IMR-90 (cell line): ENCODE measurements at regions not wholly inside any gene's neighbourhood (a gene's known extent, or its start where the extent isn't known, plus 50 kb on each side); places are given as distances from the start of the nearest gene placed in this dataset.

Experiments used
- ATAC-seq: fragments of 200-7000 bp; cut with Tn5 transposase; 2 replicates; pipeline ENCODE4 v1.9.1; 2020; ENCODE audit warnings: low read depth, mild to moderate bottlenecking, moderate library complexity
- BruUV-seq: library from RNA; stranded (reverse); fragments of 400-500 nt; replicated peaks from 2 replicates; lab custom pipeline; 2021; lab: Mats Ljungman, UMichigan
- CTCF ChIA-PET: fragments of 300-600 bp; formaldehyde crosslinking; extraction: SDS; loops from one replicate; lab custom pipeline; 2021; ENCODE audit warnings: antibody characterized with exemption; lab: Yijun Ruan, JAX
- POLR2A ChIA-PET: fragments of 300-600 bp; sonication (Branson Sonifier 250); formaldehyde crosslinking; loops from one replicate; lab custom pipeline; 2022; ENCODE audit warnings: antibody characterized with exemption; ENCODE audit not compliant: unreplicated experiment; lab: Charles Lee
- DNase-seq: peaks from one replicate; pipeline ENCODE4 v3.0.0; 2013
- H2AFZ ChIP-seq: replicated peaks from 2 replicates; pipeline ENCODE3; 2013; ENCODE audit warnings: low read length, mild to moderate bottlenecking; ENCODE audit not compliant: poor library complexity
- H2AK5ac ChIP-seq: 2 replicates; pipeline ENCODE4 v1.6.1; 2013; ENCODE audit warnings: low read depth, low read length, inconsistent platforms
- H2AK9ac ChIP-seq: replicated peaks from 2 replicates; pipeline ENCODE3; 2013; ENCODE audit warnings: mild to moderate bottlenecking, low read depth, low read length, moderate library complexity; ENCODE audit not compliant: poor library complexity
- H2BK120ac ChIP-seq: 2 replicates; pipeline ENCODE4 v1.6.1; 2013; ENCODE audit warnings: low read depth, low read length, inconsistent platforms
- H2BK15ac ChIP-seq: 3 replicates; pipeline ENCODE4 v1.6.1; 2013; ENCODE audit warnings: low read depth, low read length, inconsistent platforms
- H2BK20ac ChIP-seq: 2 replicates; pipeline ENCODE4 v1.6.1; 2013; ENCODE audit warnings: low read depth, mild to moderate bottlenecking, inconsistent platforms, low read length, moderate library complexity
- H2BK5ac ChIP-seq: 2 replicates; pipeline ENCODE4 v1.6.1; 2013; ENCODE audit warnings: mild to moderate bottlenecking, low read depth, low read length, inconsistent platforms; ENCODE audit not compliant: poor library complexity, severe bottlenecking
- H3K14ac ChIP-seq: replicated peaks from 2 replicates; pipeline ENCODE4 v1.6.1; 2013; ENCODE audit warnings: low read depth, low read length, inconsistent platforms
- H3K18ac ChIP-seq: 2 replicates; pipeline ENCODE4 v1.6.1; 2013; ENCODE audit warnings: low read depth, low read length, control low read depth
- H3K23ac ChIP-seq: 2 replicates; pipeline ENCODE4 v1.6.1; 2013; ENCODE audit warnings: low read depth, low read length, inconsistent platforms
- H3K27ac ChIP-seq: 2 replicates; pipeline ENCODE4 v1.5.1; 2013; ENCODE audit warnings: mild to moderate bottlenecking, control low read depth, low read length; ENCODE audit not compliant: insufficient read depth
- H3K27me3 ChIP-seq: 2 replicates; pipeline ENCODE4 v1.6.1; 2013; ENCODE audit warnings: low read length; ENCODE audit not compliant: control insufficient read depth, insufficient read depth
- H3K36me3 ChIP-seq: 2 replicates; pipeline ENCODE4 v1.6.1; 2013; ENCODE audit warnings: low read length, mixed read lengths; ENCODE audit not compliant: control insufficient read depth, insufficient read depth
- H3K4ac ChIP-seq: 2 replicates; pipeline ENCODE4 v1.6.1; 2013; ENCODE audit warnings: low read depth, low read length, inconsistent platforms
- H3K4me1 ChIP-seq: 2 replicates; pipeline ENCODE4 v1.6.1; 2013; ENCODE audit warnings: low read length, mixed read lengths; ENCODE audit not compliant: control insufficient read depth, insufficient read depth
- H3K4me2 ChIP-seq: 2 replicates; pipeline ENCODE4 v1.6.1; 2013; ENCODE audit warnings: low read depth, mild to moderate bottlenecking, control low read depth, low read length, moderate library complexity
- H3K4me3 ChIP-seq: 2 replicates; pipeline ENCODE4 v1.5.1; 2013; ENCODE audit warnings: low read depth, mild to moderate bottlenecking, control low read depth, low read length, moderate library complexity; ENCODE audit not compliant: insufficient read depth
- H3K56ac ChIP-seq: 2 replicates; pipeline ENCODE4 v1.6.1; 2013; ENCODE audit warnings: low read length, inconsistent platforms; ENCODE audit not compliant: insufficient read depth; ENCODE audit errors: extremely low read depth
- H3K79me1 ChIP-seq, 2 experiments: 2 replicates each; pipeline ENCODE4 v1.6.1; 2013; ENCODE audit warnings: low read length in 2 of 2, inconsistent platforms in 1 of 2, low read depth in 1 of 2
- H3K9ac ChIP-seq: 2 replicates; pipeline ENCODE4 v1.6.1; 2013; ENCODE audit warnings: low read depth, low read length, control low read depth
- H3K9me1 ChIP-seq: 2 replicates; pipeline ENCODE4 v1.6.1; 2013; ENCODE audit warnings: low read length, inconsistent platforms; ENCODE audit not compliant: insufficient read depth
- H3K9me3 ChIP-seq: 2 replicates; pipeline ENCODE4 v1.6.1; 2013; ENCODE audit warnings: low read length; ENCODE audit not compliant: control insufficient read depth, insufficient read depth
- H4K20me1 ChIP-seq: 2 replicates; pipeline ENCODE4 v1.6.1; 2013; ENCODE audit warnings: low read length, inconsistent platforms; ENCODE audit not compliant: insufficient read depth
- H4K5ac ChIP-seq: 2 replicates; pipeline ENCODE4 v1.6.1; 2013; ENCODE audit warnings: mild to moderate bottlenecking, low read depth, low read length, control low read depth
- H4K8ac ChIP-seq, 2 experiments: 2 replicates each; pipeline ENCODE4 v1.6.1; 2013; ENCODE audit warnings: low read depth in 2 of 2, low read length in 2 of 2, control low read depth in 1 of 2, inconsistent platforms in 1 of 2
- H4K91ac ChIP-seq: 2 replicates; pipeline ENCODE4 v1.6.1; 2013; ENCODE audit warnings: low read depth, low read length, inconsistent platforms; ENCODE audit not compliant: insufficient read depth
- BHLHE40 ChIP-seq: fragments of 150-350 bp; IDR thresholded peaks from 2 replicates; pipeline ENCODE4 v1.6.1; 2016; ENCODE audit warnings: mild to moderate bottlenecking, low read depth, low read length
- CEBPB ChIP-seq: IDR thresholded peaks from 2 replicates; pipeline ENCODE4 v1.6.1; 2012; ENCODE audit warnings: low read depth, low read length, improper control_type of control experiment
- CHD1 ChIP-seq: IDR thresholded peaks from 2 replicates; pipeline ENCODE4 v1.6.1; 2012; ENCODE audit warnings: low read depth, low read length, improper control_type of control experiment
- MAFK ChIP-seq: IDR thresholded peaks from 2 replicates; pipeline ENCODE4 v1.6.1; 2012; ENCODE audit warnings: low read depth, low read length, improper control_type of control experiment
- MAZ ChIP-seq: IDR thresholded peaks from 2 replicates; pipeline ENCODE4 v1.6.1; 2012; ENCODE audit warnings: low read depth, mild to moderate bottlenecking, low read length, improper control_type of control experiment, moderate library complexity, borderline replicate concordance
- NFE2L2 ChIP-seq: fragments of 150-350 bp; IDR thresholded peaks from 2 replicates; pipeline ENCODE4 v1.6.1; 2016; ENCODE audit warnings: low read depth, mild to moderate bottlenecking, low read length
- POLR2A ChIP-seq: IDR thresholded peaks from 2 replicates; pipeline ENCODE4 v1.6.1; 2012; ENCODE audit warnings: mild to moderate bottlenecking, low read depth, low read length
- RAD21 ChIP-seq: IDR thresholded peaks from 2 replicates; pipeline ENCODE4 v1.6.1; 2012; ENCODE audit warnings: low read length, improper control_type of control experiment
- RCOR1 ChIP-seq: IDR thresholded peaks from 2 replicates; pipeline ENCODE4 v1.6.1; 2012; ENCODE audit warnings: mild to moderate bottlenecking, low read length, improper control_type of control experiment; ENCODE audit not compliant: insufficient replicate concordance
- RFX5 ChIP-seq: IDR thresholded peaks from 2 replicates; pipeline ENCODE4 v1.8.0; 2012; ENCODE audit warnings: low read depth, mild to moderate bottlenecking, low read length, moderate library complexity
- WGBS, 2 experiments: methylation state at CpG; one replicate each; pipeline versions ENCODE4 v1.1.5 to v1.1.7; 2013; ENCODE audit warnings: missing lambda C conversion rate in 2 of 2; ENCODE audit not compliant: insufficient read length in 1 of 2; ENCODE audit errors: extremely low coverage in 2 of 2; 5-methylcytosine and 5-hydroxymethylcytosine counted together
- dilution Hi-C: fragments of 300-500 bp; cut with HindIII; formaldehyde crosslinking; loops from one replicate; pipeline ENCODE4 v1.14.3; 2018; ENCODE audit warnings: low sequenced_read_pairs; ENCODE audit not compliant: unreplicated experiment
- in situ Hi-C: fragments of 300-500 bp; cut with MboI; formaldehyde crosslinking; loops from 3 replicates; pipeline ENCODE4 v1.14.3; 2019; ENCODE audit warnings: low sequenced_read_pairs, inconsistent platforms, mixed read lengths
- intact Hi-C: fragments of 100-400 bp; cut with micrococcal nuclease; formaldehyde crosslinking; loops from 2 replicates; pipeline ENCODE4 v1.10.0; 2022
- TF ChIP-seq, protein P1 (sequence below): fragments of 150-350 bp; IDR thresholded peaks from 2 replicates; pipeline ENCODE4 v1.6.1; 2016; ENCODE audit warnings: low read depth, mild to moderate bottlenecking, low read length, moderate library complexity, borderline replicate concordance

- intact Hi-C loops: loop anchor here (10.0 kb wide), 1 partner anchor 1483 kb away; no protein-coding TSS in a partner anchor
- POLR2A ChIA-PET: no interaction called here
- H3K4me3 ChIP-seq: no peak overlapping the region
These were observed 119.3 kb upstream of the RALGAPA2 start for GRCh38 chr20:20831794-20832193.

More at GRCh38 chr20:20831794-20832193, 119.3 kb upstream of the RALGAPA2 start:
- Histone ChIP-seq H2BK15ac (no peak overlapping the region), H3K18ac (no peak overlapping the region), H3K14ac (no peak overlapping the region), H3K4me2 (no peak overlapping the region), H3K4me1 (no peaks in the 10 kb centered on the region), H4K5ac (no peak overlapping the region), H3K23ac (no peak overlapping the region), H3K9me1 (no peaks in the 10 kb centered on the region), H3K9me3 (no peaks in the 10 kb centered on the region), H3K27me3 (0 out of 2 replicates have a peak, but pooled peaks cover 2% of the 10 kb centered on the region), H2AFZ (no peak overlapping the region), H3K4ac (no peak overlapping the region), H2BK5ac (no peak overlapping the region), H4K20me1 (no peaks in the 10 kb centered on the region), H2BK20ac (no peak overlapping the region), H4K8ac (no peak overlapping the region), H2AK9ac (no peak overlapping the region), H3K56ac (no peak overlapping the region), H4K91ac (no peak overlapping the region), H2AK5ac (no peak overlapping the region), H2BK120ac (no peak overlapping the region), H3K9ac (no peak overlapping the region), H3K79me1 (no peaks in the 10 kb centered on the region), H3K36me3 (no peaks in the 10 kb centered on the region), H3K27ac (no peak overlapping the region)
- WGBS, 2 experiments: 64% methylated on average over 3 of the region's 6 CpGs; no CpG with 5 or more reads in 1 of the 2 experiments
- CTCF ChIA-PET: no interaction called here
- no TSS peak for BruUV-seq
- ATAC-seq (no peak), DNase-seq (no peak)
- TF ChIP-seq, protein P1, sequence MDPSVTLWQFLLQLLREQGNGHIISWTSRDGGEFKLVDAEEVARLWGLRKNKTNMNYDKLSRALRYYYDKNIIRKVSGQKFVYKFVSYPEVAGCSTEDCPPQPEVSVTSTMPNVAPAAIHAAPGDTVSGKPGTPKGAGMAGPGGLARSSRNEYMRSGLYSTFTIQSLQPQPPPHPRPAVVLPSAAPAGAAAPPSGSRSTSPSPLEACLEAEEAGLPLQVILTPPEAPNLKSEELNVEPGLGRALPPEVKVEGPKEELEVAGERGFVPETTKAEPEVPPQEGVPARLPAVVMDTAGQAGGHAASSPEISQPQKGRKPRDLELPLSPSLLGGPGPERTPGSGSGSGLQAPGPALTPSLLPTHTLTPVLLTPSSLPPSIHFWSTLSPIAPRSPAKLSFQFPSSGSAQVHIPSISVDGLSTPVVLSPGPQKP: no peak
- no peak for TF ChIP-seq CHD1
- no peak for TF ChIP-seq RAD21
- TF ChIP-seq MAFK: no peak
- no peak for TF ChIP-seq RCOR1
- no peak for TF ChIP-seq POLR2A
- TF ChIP-seq MAZ: no peak
- TF ChIP-seq CEBPB: no peak
- no peak for TF ChIP-seq RFX5
- no peak for TF ChIP-seq NFE2L2
- TF ChIP-seq BHLHE40: no peak
- in situ Hi-C loops: no loop called here
- dilution Hi-C loops: no loop called here
